H1 (cell line): ENCODE measurements at regions not wholly inside any gene's neighbourhood (a gene's known extent, or its start where the extent isn't known, plus 50 kb on each side); places are given as distances from the start of the nearest gene placed in this dataset.

Experiments
- CTCF ChIA-PET: fragments of 300-600 bp; sonication (Branson Sonifier 250); formaldehyde crosslinking; loops from one replicate; lab custom pipeline; 2021; ENCODE audit not compliant: partially characterized antibody; lab: Charles Lee
- POLR2A ChIA-PET: fragments of 300-600 bp; sonication (Branson Sonifier 250); formaldehyde crosslinking; loops from one replicate; lab custom pipeline; 2021; ENCODE audit warnings: inconsistent platforms; ENCODE audit not compliant: partially characterized antibody; lab: Charles Lee
- DNase-seq, 2 experiments: peaks; one replicate each; pipeline versions ENCODE4 v3.0.0 to v3.0.0-alpha.2; 2010 to 2022; ENCODE audit warnings: low spot score in 2 of 2, low read depth in 1 of 2, mixed read lengths in 1 of 2
- FAIRE-seq: peaks from 2 replicates; lab custom pipeline; 2011; peaks lifted over from hg19 to GRCh38; lab: Jason Lieb, UNC
- H2AFZ ChIP-seq: 2 replicates; pipeline ENCODE4 v1.8.1; 2012; ENCODE audit warnings: low read length, inconsistent platforms
- H2AK5ac ChIP-seq: 2 replicates; pipeline ENCODE4 v1.6.1; 2013; ENCODE audit warnings: low read depth, low read length
- H2BK120ac ChIP-seq: replicated peaks from 2 replicates; pipeline ENCODE3; 2013; ENCODE audit warnings: low read depth, low read length, inconsistent platforms
- H2BK12ac ChIP-seq: 2 replicates; pipeline ENCODE4 v1.6.1; 2013; ENCODE audit warnings: low read depth, low read length
- H2BK15ac ChIP-seq: 2 replicates; pipeline ENCODE4 v1.6.1; 2013; ENCODE audit warnings: low read length
- H2BK20ac ChIP-seq: 2 replicates; pipeline ENCODE4 v1.6.1; 2013; ENCODE audit warnings: low read length
- H2BK5ac ChIP-seq: 2 replicates; pipeline ENCODE4 v1.6.1; 2013; ENCODE audit warnings: low read depth, low read length
- H3K14ac ChIP-seq: 2 replicates; pipeline ENCODE4 v1.6.1; 2013; ENCODE audit warnings: inconsistent platforms; ENCODE audit not compliant: insufficient read length
- H3K18ac ChIP-seq: 2 replicates; pipeline ENCODE4 v1.6.1; 2013; ENCODE audit warnings: low read length; ENCODE audit errors: extremely low read depth
- H3K23ac ChIP-seq: 2 replicates; pipeline ENCODE4 v1.6.1; 2013; ENCODE audit warnings: inconsistent platforms; ENCODE audit not compliant: insufficient read length
- H3K23me2 ChIP-seq: 2 replicates; pipeline ENCODE4 v1.6.1; 2013; ENCODE audit warnings: low read depth, low read length
- H3K27ac ChIP-seq: 2 replicates; pipeline ENCODE4 v1.6.1; 2011; ENCODE audit warnings: low read depth, low read length, inconsistent platforms
- H3K27me3 ChIP-seq, 4 experiments: replicated peaks in 1 of 4; 1 replicate in 1 of 4; 2 replicates in 3 of 4; pipeline versions ENCODE4 v1.6.1 to v1.8.1; 2011 to 2013; ENCODE audit warnings: low read length in 3 of 4, mild to moderate bottlenecking in 3 of 4, inconsistent platforms in 2 of 4, mixed read lengths in 2 of 4, moderate library complexity in 1 of 4; ENCODE audit not compliant: control insufficient read depth in 3 of 4, insufficient read depth in 3 of 4; ENCODE audit errors: extremely low read depth in 1 of 4
- H3K36me3 ChIP-seq, 4 experiments: 2 replicates each; pipeline versions ENCODE4 v1.6.1 to v1.8.1; 2011 to 2013; ENCODE audit warnings: mild to moderate bottlenecking in 4 of 4, low read length in 3 of 4, moderate library complexity in 2 of 4, control low read depth in 1 of 4, inconsistent platforms in 1 of 4; ENCODE audit not compliant: insufficient read depth in 4 of 4, control insufficient read depth in 2 of 4
- H3K4ac ChIP-seq: replicated peaks from 2 replicates; pipeline ENCODE3; 2013; ENCODE audit warnings: low read length, low read depth, mixed read lengths, inconsistent platforms; ENCODE audit not compliant: insufficient read length
- H3K4me1 ChIP-seq, 4 experiments: replicated peaks in 1 of 4; 1 replicate in 1 of 4; 2 replicates in 3 of 4; pipeline versions ENCODE4 v1.6.1 to v1.8.1; 2011 to 2013; ENCODE audit warnings: low read length in 3 of 4, inconsistent platforms in 2 of 4, mixed read lengths in 1 of 4; ENCODE audit not compliant: insufficient read depth in 4 of 4, control insufficient read depth in 3 of 4
- H3K4me2 ChIP-seq, 2 experiments: 2 replicates each; pipeline versions ENCODE4 v1.6.1 to v1.8.1; 2011 to 2013; ENCODE audit warnings: low read depth in 2 of 2, low read length in 2 of 2, control low read depth in 1 of 2, inconsistent platforms in 1 of 2, mild to moderate bottlenecking in 1 of 2; ENCODE audit not compliant: insufficient read depth in 1 of 2
- H3K4me3 ChIP-seq, 4 experiments: fragments of 200-600, 300-600 bp in 1 of 4; sonication (generic), shearing (Covaris generic), sonication (Bioruptor Twin) in 1 of 4; 2 replicates each; pipeline versions ENCODE4 v1.5.1 to v1.8.1; 2011 to 2016; ENCODE audit warnings: low read length in 4 of 4, low read depth in 3 of 4, control low read depth in 2 of 4, inconsistent platforms in 2 of 4, mild to moderate bottlenecking in 2 of 4, mixed read lengths in 1 of 4, moderate library complexity in 1 of 4; ENCODE audit not compliant: insufficient read depth in 2 of 4; ENCODE audit errors: extremely low read depth in 1 of 4
- H3K56ac ChIP-seq: replicated peaks from 2 replicates; pipeline ENCODE3; 2013; ENCODE audit warnings: low read depth, mild to moderate bottlenecking, mixed read lengths, low read length, inconsistent platforms; ENCODE audit not compliant: insufficient read length
- H3K79me1 ChIP-seq: 2 replicates; pipeline ENCODE4 v1.6.1; 2013; ENCODE audit warnings: low read depth, low read length, control low read depth
- H3K79me2 ChIP-seq, 2 experiments: 2 replicates each; pipeline versions ENCODE4 v1.6.1 to v1.8.1; 2012 to 2013; ENCODE audit warnings: low read length in 2 of 2, mild to moderate bottlenecking in 2 of 2, inconsistent platforms in 1 of 2; ENCODE audit not compliant: insufficient read depth in 2 of 2, control insufficient read depth in 1 of 2
- H3K9ac ChIP-seq, 4 experiments: replicated peaks in 1 of 4; 1 replicate in 1 of 4; 2 replicates in 3 of 4; pipeline versions ENCODE4 v1.6.1 to v1.8.1; 2011 to 2013; ENCODE audit warnings: low read depth in 3 of 4, low read length in 3 of 4, control low read depth in 2 of 4, mild to moderate bottlenecking in 2 of 4, moderate library complexity in 2 of 4, inconsistent platforms in 1 of 4; ENCODE audit errors: extremely low read depth in 1 of 4
- H3K9me3 ChIP-seq, 2 experiments: 2 replicates each; pipeline versions ENCODE4 v1.6.1 to v1.8.1; 2012 to 2013; ENCODE audit warnings: mild to moderate bottlenecking in 2 of 2, moderate library complexity in 2 of 2, control low read depth in 1 of 2, inconsistent platforms in 1 of 2, low read depth in 1 of 2, low read length in 1 of 2, mixed read lengths in 1 of 2; ENCODE audit not compliant: insufficient read depth in 2 of 2
- H4K20me1 ChIP-seq, 2 experiments: replicated peaks in 1 of 2; 2 replicates each; pipeline versions ENCODE3 to v1.8.1; 2011 to 2013; ENCODE audit warnings: inconsistent platforms in 2 of 2, low read length in 2 of 2, mild to moderate bottlenecking in 1 of 2; ENCODE audit not compliant: insufficient read depth in 2 of 2, control insufficient read depth in 1 of 2
- H4K5ac ChIP-seq: 2 replicates; pipeline ENCODE4 v1.6.1; 2013; ENCODE audit warnings: low read length, low read depth, mixed read lengths, inconsistent platforms; ENCODE audit not compliant: insufficient read length
- H4K8ac ChIP-seq: 2 replicates; pipeline ENCODE4 v1.8.0; 2013; ENCODE audit warnings: mild to moderate bottlenecking, moderate library complexity, low read length, inconsistent platforms; ENCODE audit not compliant: insufficient read depth; ENCODE audit errors: extremely low read depth
- H4K91ac ChIP-seq: replicated peaks from 2 replicates; pipeline ENCODE3; 2013; ENCODE audit warnings: low read length, mixed read lengths, inconsistent platforms; ENCODE audit not compliant: insufficient read length
- CTBP2 ChIP-seq: IDR thresholded peaks from 2 replicates; pipeline ENCODE4 v1.7.0; 2011; ENCODE audit warnings: borderline replicate concordance, mild to moderate bottlenecking, moderate library complexity, mixed read lengths, low read length; ENCODE audit not compliant: insufficient read depth, insufficient read length
- EGR1 ChIP-seq: IDR thresholded peaks from 2 replicates; pipeline ENCODE4 v1.6.1; 2011; ENCODE audit warnings: low read depth, low read length, borderline replicate concordance
- HDAC2 ChIP-seq, 2 experiments: fragments of 300-600 bp in 1 of 2; sonication (generic) in 1 of 2; IDR thresholded peaks; 2 replicates each; pipeline ENCODE4 v1.6.1; 2011 to 2012; ENCODE audit warnings: low read depth in 2 of 2, low read length in 2 of 2, mild to moderate bottlenecking in 2 of 2, moderate library complexity in 2 of 2, borderline replicate concordance in 1 of 2, inconsistent platforms in 1 of 2
- HDAC6 ChIP-seq: IDR thresholded peaks from one replicate; pipeline ENCODE4 v1.7.1; 2012; ENCODE audit warnings: low read depth, mild to moderate bottlenecking, inconsistent platforms, low read length, moderate library complexity
- PHF8 ChIP-seq: fragments of 200-600 bp; sonication (generic); conservative IDR thresholded peaks from 2 replicates; pipeline ENCODE4 v1.7.1; 2012; ENCODE audit warnings: low read depth, mild to moderate bottlenecking, inconsistent platforms, low read length, moderate library complexity
- SAP30 ChIP-seq: fragments of 300-600 bp; sonication (generic); IDR thresholded peaks from 2 replicates; pipeline ENCODE4 v1.7.1; 2012; ENCODE audit warnings: low read length, moderate library complexity, mild to moderate bottlenecking, inconsistent platforms; ENCODE audit not compliant: insufficient read depth, insufficient replicate concordance
- SRF ChIP-seq: IDR thresholded peaks from 2 replicates; pipeline ENCODE4 v1.6.1; 2011; ENCODE audit warnings: mild to moderate bottlenecking, low read depth, low read length, moderate library complexity
- TAF1 ChIP-seq: IDR thresholded peaks from 2 replicates; pipeline ENCODE4 v1.6.1; 2011; ENCODE audit warnings: mild to moderate bottlenecking, low read depth, low read length
- TCF12 ChIP-seq: IDR thresholded peaks from 2 replicates; pipeline ENCODE4 v1.6.1; 2011; ENCODE audit warnings: low read depth, mild to moderate bottlenecking, low read length
- WGBS, 2 experiments: shearing (Covaris generic) in 1 of 2; methylation state at CpG; one replicate each; pipeline versions ENCODE4 v1.1.6 to v1.1.7; 2013 to 2015; ENCODE audit warnings: low lambda C conversion rate in 2 of 2, mixed read lengths in 2 of 2, inconsistent platforms in 1 of 2, low coverage in 1 of 2, missing lambda C conversion rate in 1 of 2; ENCODE audit not compliant: insufficient replicate concordance in 2 of 2, insufficient coverage in 1 of 2, insufficient read length in 1 of 2; ENCODE audit errors: extremely low coverage in 1 of 2, missing lambda C conversion rate in 1 of 2; 5-methylcytosine and 5-hydroxymethylcytosine counted together
- TF ChIP-seq, protein P1 (sequence below): IDR thresholded peaks from 2 replicates; pipeline ENCODE4 v1.6.1; 2012; ENCODE audit warnings: low read length, inconsistent platforms
- TF ChIP-seq, protein P2 (sequence below): IDR thresholded peaks from 2 replicates; pipeline ENCODE4 v1.6.1; 2011; ENCODE audit warnings: low read length, improper control_type of control experiment

DNA sequence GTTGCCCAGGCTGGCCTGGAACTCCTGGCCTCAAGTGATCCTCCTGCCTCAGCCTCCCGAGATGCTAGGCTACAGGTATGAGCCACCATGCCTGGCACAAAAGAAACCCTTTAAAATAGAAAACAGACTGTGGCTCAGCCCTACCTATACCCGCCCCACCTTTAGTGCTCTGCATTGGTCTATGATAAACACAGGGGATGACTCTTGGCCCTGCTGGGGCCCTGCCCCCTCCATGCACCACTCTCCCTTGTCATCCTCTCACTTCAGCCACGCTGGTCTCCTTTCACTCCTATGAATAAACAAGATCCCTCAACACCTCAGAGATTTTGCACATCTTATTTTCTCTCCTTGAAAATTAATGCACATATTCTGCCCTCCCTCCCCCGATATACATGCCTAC, 251.4 kb upstream of the KLF14 start:
- Histone ChIP-seq H3K56ac (no peak overlapping the region), H3K23me2 (no peaks in the 10 kb centered on the region)
- 98% methylated on average over 4 of the region's 4 CpGs; no CpG with 5 or more reads in 1 of the 2 experiments for WGBS, 2 experiments
- TF ChIP-seq PHF8 (no peak), TCF12 (no peak), SRF (no peak), TAF1 (no peak), HDAC6 (no peak), EGR1 (no peak), SAP30 (no peak), CTBP2 (no peak), HDAC2 (IDR thresholded peaks at IDR 0.05; ENCODE audit: borderline replicate concordance in 1 of 2, low read depth in 2 of 2, low read length in 2 of 2) (no peak)
- TF ChIP-seq, protein P1, sequence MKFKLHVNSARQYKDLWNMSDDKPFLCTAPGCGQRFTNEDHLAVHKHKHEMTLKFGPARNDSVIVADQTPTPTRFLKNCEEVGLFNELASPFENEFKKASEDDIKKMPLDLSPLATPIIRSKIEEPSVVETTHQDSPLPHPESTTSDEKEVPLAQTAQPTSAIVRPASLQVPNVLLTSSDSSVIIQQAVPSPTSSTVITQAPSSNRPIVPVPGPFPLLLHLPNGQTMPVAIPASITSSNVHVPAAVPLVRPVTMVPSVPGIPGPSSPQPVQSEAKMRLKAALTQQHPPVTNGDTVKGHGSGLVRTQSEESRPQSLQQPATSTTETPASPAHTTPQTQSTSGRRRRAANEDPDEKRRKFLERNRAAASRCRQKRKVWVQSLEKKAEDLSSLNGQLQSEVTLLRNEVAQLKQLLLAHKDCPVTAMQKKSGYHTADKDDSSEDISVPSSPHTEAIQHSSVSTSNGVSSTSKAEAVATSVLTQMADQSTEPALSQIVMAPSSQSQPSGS, result no peak
- TF ChIP-seq, protein P2, sequence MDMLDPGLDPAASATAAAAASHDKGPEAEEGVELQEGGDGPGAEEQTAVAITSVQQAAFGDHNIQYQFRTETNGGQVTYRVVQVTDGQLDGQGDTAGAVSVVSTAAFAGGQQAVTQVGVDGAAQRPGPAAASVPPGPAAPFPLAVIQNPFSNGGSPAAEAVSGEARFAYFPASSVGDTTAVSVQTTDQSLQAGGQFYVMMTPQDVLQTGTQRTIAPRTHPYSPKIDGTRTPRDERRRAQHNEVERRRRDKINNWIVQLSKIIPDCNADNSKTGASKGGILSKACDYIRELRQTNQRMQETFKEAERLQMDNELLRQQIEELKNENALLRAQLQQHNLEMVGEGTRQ, result no peak

More for the DNA sequence above, 251.4 kb upstream of the KLF14 start:
- Histone ChIP-seq H3K9me3 (no peaks in the 10 kb centered on the region), H3K79me1 (no peaks in the 10 kb centered on the region; the same call in 1 of the 2 replicates), H2BK120ac (no peak overlapping the region), H3K27me3 (no peaks in the 10 kb centered on the region), H4K8ac (no peak overlapping the region), H2BK12ac (no peak overlapping the region), H3K4me3 (no peak overlapping the region), H3K4ac (no peak overlapping the region), H3K36me3 (no peaks in the 10 kb centered on the region), H3K9ac (no peak overlapping the region), H4K91ac (no peak overlapping the region), H4K20me1 (no peaks in the 10 kb centered on the region), H2AFZ (no peak overlapping the region), H2BK20ac (no peak overlapping the region), H3K79me2 (no peaks in the 10 kb centered on the region), H2AK5ac (no peak overlapping the region), H2BK5ac (no peak overlapping the region), H3K23ac (no peak overlapping the region), H3K14ac (no peak overlapping the region), H3K27ac (no peak overlapping the region), H2BK15ac (no peak overlapping the region), H3K4me1 (no peaks in the 10 kb centered on the region; a peak in 1 of 7 replicates), H3K4me2 (no peak overlapping the region), H4K5ac (no peak overlapping the region), H3K18ac (no peak overlapping the region)
- no peak for DNase-seq
- CTCF ChIA-PET, result interaction anchor here (0.7 to 2.5 kb wide), 5 partner anchors 10 to 88 kb away, joined by 3 to 8 read pairs (median 3); no protein-coding TSS in a partner anchor
- POLR2A ChIA-PET, result interaction anchor here (0.8 kb wide), 1 partner anchor 22 kb away, joined by 3 read pairs; no protein-coding TSS in a partner anchor
- FAIRE-seq, result no peak
